Neural progenitor cell (in vitro differentiated cells): ENCODE measurements at regions not wholly inside any gene's neighbourhood (a gene's known extent, or its start where the extent isn't known, plus 50 kb on each side); places are given as distances from the start of the nearest gene placed in this dataset.
"Not testable (repeated sequence)": the region's sequence is repeated elsewhere in the genome, so short reads cannot be mapped to it uniquely, and the experiment has no call there.

ENCODE experiments used
- DNase-seq: peaks from one replicate; pipeline ENCODE4 v3.0.0-alpha.2; 2016; ENCODE audit warnings: low spot score
- H2AFZ ChIP-seq: fragments of 200-600 bp; sonication (generic); replicated peaks from 2 replicates; pipeline ENCODE4 v1.6.1; 2016; ENCODE audit warnings: antibody characterized with exemption
- H3F3A ChIP-seq: fragments of 200-600 bp; sonication (generic); 2 replicates; pipeline ENCODE4 v1.6.1; 2016; ENCODE audit warnings: antibody characterized with exemption, low read depth
- H3K27ac ChIP-seq: fragments of 200-600 bp; sonication (generic); 2 replicates; pipeline ENCODE4 v1.5.1; 2016; ENCODE audit warnings: mild to moderate bottlenecking
- H3K27me3 ChIP-seq: fragments of 200-600 bp; sonication (generic); 2 replicates; pipeline ENCODE4 v1.6.1; 2016; ENCODE audit warnings: mild to moderate bottlenecking, moderate library complexity
- H3K36me3 ChIP-seq: fragments of 200-600 bp; sonication (generic); 2 replicates; pipeline ENCODE4 v1.5.1; 2016
- H3K4me1 ChIP-seq: fragments of 200-600 bp; sonication (generic); 2 replicates; pipeline ENCODE4 v1.6.1; 2016; ENCODE audit warnings: mixed run types
- H3K4me2 ChIP-seq: fragments of 200-600 bp; sonication (generic); 2 replicates; pipeline ENCODE4 v1.6.1; 2016
- H3K4me3 ChIP-seq: fragments of 200-600 bp; sonication (generic); 2 replicates; pipeline ENCODE4 v1.5.1; 2016
- H3K79me2 ChIP-seq: fragments of 200-600 bp; sonication (generic); 2 replicates; pipeline ENCODE4 v1.6.1; 2016; ENCODE audit warnings: low read depth
- H3K9ac ChIP-seq: fragments of 200-600 bp; sonication (generic); 2 replicates; pipeline ENCODE4 v1.6.1; 2016
- H3K9me3 ChIP-seq: fragments of 200-600 bp; sonication (generic); 2 replicates; pipeline ENCODE4 v1.5.1; 2016; ENCODE audit warnings: low read depth
- H4K20me1 ChIP-seq: fragments of 200-600 bp; sonication (generic); 2 replicates; pipeline ENCODE4 v1.6.1; 2016; ENCODE audit warnings: low read depth
- H3K27ac Mint-ChIP-seq: 3 replicates; pipeline ENCODE4 v1.8.0; 2021; ENCODE audit warnings: mixed read lengths
- H3K27me3 Mint-ChIP-seq: 2 replicates; pipeline ENCODE4 v1.8.0; 2022; ENCODE audit warnings: low read depth, mild to moderate bottlenecking, inconsistent platforms, moderate library complexity, mixed read lengths; ENCODE audit not compliant: insufficient read depth
- H3K36me3 Mint-ChIP-seq: 3 replicates; pipeline ENCODE4 v1.8.0; 2021; ENCODE audit warnings: mixed read lengths
- H3K4me1 Mint-ChIP-seq: 3 replicates; pipeline ENCODE4 v1.8.0; 2021; ENCODE audit warnings: mixed read lengths
- H3K4me3 Mint-ChIP-seq: 3 replicates; pipeline ENCODE4 v1.8.0; 2021; ENCODE audit warnings: mild to moderate bottlenecking, moderate library complexity, mixed read lengths
- H3K9me3 Mint-ChIP-seq: 3 replicates; pipeline ENCODE4 v1.8.0; 2020; ENCODE audit warnings: mixed read lengths
- EZH2 ChIP-seq: fragments of 200-600 bp; sonication (generic); IDR thresholded peaks from 2 replicates; pipeline ENCODE4 v1.6.1; 2017; ENCODE audit warnings: antibody characterized with exemption, mild to moderate bottlenecking, moderate library complexity
- EZH2phosphoT487 ChIP-seq: fragments of 200-600 bp; sonication (generic); IDR thresholded peaks from 2 replicates; pipeline ENCODE4 v1.6.1; 2017; ENCODE audit warnings: antibody characterized with exemption
- TF ChIP-seq, protein P1 (sequence below): fragments of 200-600 bp; sonication (generic); IDR thresholded peaks from 2 replicates; pipeline ENCODE4 v1.5.1; 2017; ENCODE audit warnings: antibody characterized with exemption, mild to moderate bottlenecking

DNA sequence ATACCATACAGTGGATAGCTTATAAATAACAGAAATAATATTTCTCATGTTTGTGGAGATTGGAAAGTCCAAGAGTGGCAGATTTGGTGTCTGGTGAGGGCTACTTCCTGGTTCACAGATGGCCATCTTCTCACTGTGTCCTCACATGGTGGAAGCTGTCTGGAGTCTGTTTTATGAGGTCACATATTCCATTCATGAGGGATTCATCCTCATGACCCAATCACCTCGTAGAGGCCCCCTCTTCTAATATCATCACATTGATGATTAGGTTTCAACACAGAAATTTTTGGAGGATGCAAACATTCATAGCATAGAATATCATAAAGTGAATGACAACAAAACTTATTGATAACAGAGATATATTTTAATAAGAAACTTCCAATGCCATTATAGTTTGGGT, 568.0 kb downstream of the STIM2 start:
- H3F3A ChIP-seq = no peaks in the 10 kb centered on the region
- H3K9ac ChIP-seq = no peak overlapping the region
- no peaks in the 10 kb centered on the region for H3K79me2 ChIP-seq
- no peaks in the 10 kb centered on the region for H3K9me3 ChIP-seq
- H3K27ac ChIP-seq = no peak overlapping the region
- no peak overlapping the region for H2AFZ ChIP-seq
- Mint-ChIP-seq H3K9me3 (no peaks in the 10 kb centered on the region), H3K27me3 (no peaks in the 10 kb centered on the region), H3K4me1 (no peaks in the 10 kb centered on the region), H3K36me3 (no peaks in the 10 kb centered on the region), H3K4me3 (no peak overlapping the region), H3K27ac (no peak overlapping the region)
- no peaks in the 10 kb centered on the region for H3K36me3 ChIP-seq
- H3K4me2 ChIP-seq = no peak overlapping the region
- TF ChIP-seq EZH2phosphoT487 = no peak
- no peak for TF ChIP-seq EZH2
- TF ChIP-seq, protein P1, sequence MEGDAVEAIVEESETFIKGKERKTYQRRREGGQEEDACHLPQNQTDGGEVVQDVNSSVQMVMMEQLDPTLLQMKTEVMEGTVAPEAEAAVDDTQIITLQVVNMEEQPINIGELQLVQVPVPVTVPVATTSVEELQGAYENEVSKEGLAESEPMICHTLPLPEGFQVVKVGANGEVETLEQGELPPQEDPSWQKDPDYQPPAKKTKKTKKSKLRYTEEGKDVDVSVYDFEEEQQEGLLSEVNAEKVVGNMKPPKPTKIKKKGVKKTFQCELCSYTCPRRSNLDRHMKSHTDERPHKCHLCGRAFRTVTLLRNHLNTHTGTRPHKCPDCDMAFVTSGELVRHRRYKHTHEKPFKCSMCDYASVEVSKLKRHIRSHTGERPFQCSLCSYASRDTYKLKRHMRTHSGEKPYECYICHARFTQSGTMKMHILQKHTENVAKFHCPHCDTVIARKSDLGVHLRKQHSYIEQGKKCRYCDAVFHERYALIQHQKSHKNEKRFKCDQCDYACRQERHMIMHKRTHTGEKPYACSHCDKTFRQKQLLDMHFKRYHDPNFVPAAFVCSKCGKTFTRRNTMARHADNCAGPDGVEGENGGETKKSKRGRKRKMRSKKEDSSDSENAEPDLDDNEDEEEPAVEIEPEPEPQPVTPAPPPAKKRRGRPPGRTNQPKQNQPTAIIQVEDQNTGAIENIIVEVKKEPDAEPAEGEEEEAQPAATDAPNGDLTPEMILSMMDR = no peak
- DNase-seq = no peak
- H3K27me3 ChIP-seq = no peaks in the 10 kb centered on the region
- no peak overlapping the region for H3K4me3 ChIP-seq
- no peaks in the 10 kb centered on the region for H3K4me1 ChIP-seq
- no peaks in the 10 kb centered on the region for H4K20me1 ChIP-seq

DNA sequence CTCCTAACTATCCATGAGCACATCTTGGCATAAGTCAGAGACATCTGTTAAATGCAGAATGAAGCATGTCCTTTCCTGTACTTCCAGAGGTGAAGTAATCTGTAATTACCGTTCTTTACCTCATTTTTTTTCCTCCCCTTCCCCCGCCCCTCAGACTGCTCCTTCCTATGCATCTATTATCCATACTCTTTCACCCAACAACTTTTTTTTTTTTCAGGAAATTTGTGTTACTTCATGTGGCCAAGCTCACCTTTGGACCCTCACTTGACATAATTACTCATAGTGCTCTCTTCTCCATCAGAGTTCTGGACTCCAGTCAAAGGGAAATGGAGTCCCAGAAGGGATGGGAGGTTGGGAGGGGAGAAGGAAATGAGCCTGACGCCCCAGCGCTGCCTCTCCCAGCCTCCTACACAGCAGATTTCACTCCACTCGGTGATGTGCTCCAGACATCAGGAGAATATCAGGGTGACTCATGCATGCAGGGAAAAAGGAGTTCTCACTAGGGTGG, 568.8 kb downstream of the STIM2 start:
- Mint-ChIP-seq H3K27ac (no peak overlapping the region), H3K36me3 (no peaks in the 10 kb centered on the region), H3K4me3 (no peak overlapping the region), H3K4me1 (no peaks in the 10 kb centered on the region), H3K27me3 (no peaks in the 10 kb centered on the region), H3K9me3 (peaks cover 3% of the 10 kb centered on the region)
- Histone ChIP-seq H3K27ac (no peak overlapping the region), H4K20me1 (no peaks in the 10 kb centered on the region), H3K27me3 (no peaks in the 10 kb centered on the region), H2AFZ (peak overlapping the region; percentile 48), H3K4me1 (no peaks in the 10 kb centered on the region), H3K4me3 (no peak overlapping the region), H3K36me3 (no peaks in the 10 kb centered on the region), H3K4me2 (no peak overlapping the region), H3F3A (no peaks in the 10 kb centered on the region), H3K9me3 (no peaks in the 10 kb centered on the region), H3K79me2 (no peaks in the 10 kb centered on the region), H3K9ac (no peak overlapping the region)
- TF ChIP-seq EZH2phosphoT487 (no peak), EZH2 (no peak)
- TF ChIP-seq, protein P1 = no peak
- no peak for DNase-seq

DNA sequence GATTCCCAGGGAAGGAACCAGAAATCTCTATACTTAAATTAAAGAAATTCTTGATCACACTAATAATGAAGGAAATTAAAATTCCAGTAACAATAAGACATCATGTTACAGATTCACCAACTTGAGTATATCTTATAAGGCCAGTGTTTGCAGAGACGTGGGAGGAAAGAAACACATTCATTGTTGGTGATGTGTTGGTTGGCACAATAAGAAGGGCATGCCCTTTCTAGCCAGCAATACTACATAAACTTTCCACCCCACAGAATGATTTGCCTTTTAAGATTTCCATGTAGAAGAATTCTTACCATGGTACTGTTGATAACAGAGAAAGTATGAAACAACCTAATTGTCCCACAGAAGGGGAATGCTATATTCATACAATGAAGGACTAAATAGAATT, 581.5 kb downstream of the STIM2 start:
- no peak overlapping the region for H3K4me3 Mint-ChIP-seq
- H3K27ac Mint-ChIP-seq = no peak overlapping the region

DNA sequence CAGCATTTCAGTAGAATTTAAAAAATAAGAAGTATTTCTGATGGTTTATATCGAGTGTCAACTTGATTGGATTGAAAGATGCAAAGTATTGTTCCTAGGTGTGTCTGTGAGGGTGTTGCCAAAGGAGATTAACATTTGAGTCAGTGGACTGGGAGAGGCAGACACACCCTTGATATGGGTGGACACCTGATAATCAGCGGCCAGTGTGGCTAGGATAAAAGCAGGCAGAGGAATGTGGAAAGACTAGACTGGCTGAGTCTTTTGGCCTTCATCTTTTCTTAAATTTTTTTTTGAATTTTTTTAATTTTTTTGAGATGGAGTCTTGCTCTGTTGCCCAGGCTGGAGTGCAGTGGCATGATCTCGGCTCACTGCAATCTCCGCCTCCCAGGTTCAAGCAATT, 582.0 kb downstream of the STIM2 start:
- H3K27ac Mint-ChIP-seq, H3K27me3 ChIP-seq: not testable (repeated sequence)

More for the DNA sequence above, 581.5 kb downstream of the STIM2 start:
- Histone ChIP-seq H3K4me3 (no peak overlapping the region), H3K36me3 (no peaks in the 10 kb centered on the region), H3K27ac (no peak overlapping the region), H4K20me1 (no peaks in the 10 kb centered on the region), H3K27me3 (no peaks in the 10 kb centered on the region), H3K79me2 (no peaks in the 10 kb centered on the region), H3K9ac (no peak overlapping the region), H3K9me3 (no peaks in the 10 kb centered on the region), H3K4me2 (no peak overlapping the region), H2AFZ (no peak overlapping the region), H3F3A (no peaks in the 10 kb centered on the region), H3K4me1 (peaks cover 7% of the 10 kb centered on the region)
- no peak for DNase-seq
- Mint-ChIP-seq H3K4me1 (peaks cover 13% of the 10 kb centered on the region), H3K27me3 (no peaks in the 10 kb centered on the region), H3K36me3 (no peaks in the 10 kb centered on the region), H3K9me3 (no peaks in the 10 kb centered on the region)
- TF ChIP-seq, protein P1 = no peak
- TF ChIP-seq EZH2 = no peak
- no peak for TF ChIP-seq EZH2phosphoT487

More for the DNA sequence above, 582.0 kb downstream of the STIM2 start:
- H3F3A ChIP-seq, H3K36me3 ChIP-seq, H3K9me3 Mint-ChIP-seq, H4K20me1 ChIP-seq, H3K4me3 ChIP-seq, H3K4me1 ChIP-seq, H3K4me3 Mint-ChIP-seq, H3K9ac ChIP-seq, H3K27me3 Mint-ChIP-seq, H3K9me3 ChIP-seq, H3K79me2 ChIP-seq, H3K27ac ChIP-seq, H3K36me3 Mint-ChIP-seq, H2AFZ ChIP-seq, H3K4me2 ChIP-seq, DNase-seq: not testable (repeated sequence)
- H3K4me1 Mint-ChIP-seq = peaks cover 13% of the 10 kb centered on the region
